ENCODE measurements at regions not wholly inside any gene's neighbourhood (a gene's known extent, or its start where the extent isn't known, plus 50 kb on each side); places are given as distances from the start of the nearest gene placed in this dataset.
A peak's percentile ranks its signal among the peaks of the same experiment; 100 is the strongest.

GRCh38 chr6:169082817-169083507 lies 170.7 kb downstream of the THBS2 start:
- DNase-seq (ENCODE audit: low read depth, low spot score): no peak

GRCh38 chr6:169082093-169082492 lies 171.6 kb downstream of the THBS2 start:
- DNase-seq (ENCODE audit: low read depth, low spot score): no peak

DNA sequence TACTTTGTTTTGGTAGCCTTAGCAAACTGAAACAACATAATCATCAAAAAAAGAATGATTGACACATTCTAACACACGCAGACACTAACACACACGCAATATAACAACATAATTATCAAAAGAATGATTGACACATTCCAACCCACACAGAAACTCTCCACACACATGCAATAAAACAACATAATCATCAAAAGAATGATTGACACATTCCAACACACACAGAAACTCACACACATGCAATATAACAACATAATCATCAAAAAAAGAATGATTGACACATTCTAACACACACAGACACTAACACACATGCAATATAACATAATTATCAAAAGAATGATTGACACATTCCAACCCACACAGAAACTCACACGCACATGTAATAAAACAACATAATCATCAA lies 172.4 kb downstream of the THBS2 start:
- no peak for DNase-seq (ENCODE audit: low read depth, low spot score)

GRCh38 chr6:169079650-169080049 lies 174.0 kb downstream of the THBS2 start:
- DNase-seq (ENCODE audit: low read depth, low spot score): peak; percentile 32

GRCh38 chr6:169078399-169079145 lies 175.1 kb downstream of the THBS2 start:
- no peak for DNase-seq (ENCODE audit: low read depth, low spot score)

DNA sequence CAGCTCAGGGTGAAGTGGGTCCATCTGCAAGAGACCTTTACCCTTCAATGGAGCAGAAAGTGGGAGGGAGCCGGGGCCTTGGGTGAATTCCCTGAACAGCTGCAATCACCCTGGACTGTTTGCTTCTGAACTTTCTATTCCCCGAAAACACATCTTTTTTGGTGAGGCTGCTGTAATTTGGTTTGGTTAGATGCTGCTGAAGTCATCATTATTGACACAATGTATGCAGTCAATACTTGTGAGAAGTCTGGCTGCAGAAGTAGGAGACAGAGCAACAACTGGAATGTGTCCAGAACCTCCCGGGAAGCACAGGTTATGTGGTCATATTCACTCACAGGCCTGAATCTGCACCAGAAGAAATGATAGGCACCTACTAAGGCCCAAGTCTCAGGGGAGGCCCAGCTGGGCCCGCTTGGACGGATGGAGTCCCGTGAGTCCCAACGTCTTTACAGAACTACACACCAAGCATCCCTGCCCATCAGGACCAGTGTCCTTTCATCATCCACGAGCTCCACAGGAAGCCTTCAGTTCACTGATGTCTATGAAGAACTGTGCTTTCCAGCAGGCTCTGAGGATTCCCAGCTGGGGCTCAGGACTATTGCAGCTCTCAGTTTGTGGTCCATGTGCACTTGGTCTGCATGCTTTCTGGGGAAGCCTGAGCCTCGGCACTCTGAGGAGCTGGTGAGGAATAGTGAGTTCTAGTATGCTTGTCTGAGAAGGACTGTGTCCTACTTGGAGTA lies 177.6 kb downstream of the THBS2 start:
- DNase-seq (ENCODE audit: low read depth, low spot score): no peak

- DNase-seq (ENCODE audit: low read depth, low spot score): peak; percentile 74
These were observed 178.3 kb downstream of the THBS2 start for GRCh38 chr6:169075211-169075914.

DNA sequence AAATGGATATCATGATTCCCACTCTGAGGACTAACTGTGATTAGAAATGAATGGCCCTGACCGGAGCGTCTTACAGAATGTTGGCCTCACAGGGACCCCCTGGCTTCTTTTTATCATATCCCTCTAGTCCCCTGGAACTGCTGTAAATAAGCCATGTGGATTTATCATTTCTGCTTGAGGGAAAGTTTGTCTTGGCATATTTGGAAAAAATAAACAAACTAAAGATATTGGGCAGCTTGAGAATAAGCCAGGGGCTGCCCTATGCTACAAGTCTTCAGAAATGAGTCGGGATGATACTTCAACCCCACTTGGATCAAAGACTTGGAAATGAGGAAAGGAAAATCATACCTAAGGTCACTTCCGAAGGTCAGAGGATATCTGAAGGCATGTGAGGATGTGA lies 179.1 kb downstream of the THBS2 start:
- DNase-seq (ENCODE audit: low read depth, low spot score): peak; percentile 48

DNA sequence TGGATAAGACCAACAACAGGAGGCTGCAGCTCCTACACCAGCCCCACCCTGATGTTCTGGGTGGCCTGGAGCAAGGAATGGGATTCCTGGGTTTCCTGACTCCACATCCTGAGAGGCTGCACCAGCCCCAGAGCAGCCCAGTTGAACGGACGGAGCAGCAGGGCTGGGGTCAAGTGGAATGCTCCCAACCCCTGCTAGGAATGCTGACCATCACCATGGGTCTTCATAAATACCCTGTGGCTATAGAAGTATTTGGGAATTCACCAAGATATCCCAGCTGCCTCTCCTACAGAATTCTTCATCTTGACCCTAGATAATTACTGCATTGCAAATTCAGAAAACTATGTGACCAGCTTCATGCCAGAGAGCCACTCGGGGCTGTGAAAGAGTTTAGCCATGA lies 180.3 kb downstream of the THBS2 start:
- DNase-seq (ENCODE audit: low read depth, low spot score): no peak

DNA sequence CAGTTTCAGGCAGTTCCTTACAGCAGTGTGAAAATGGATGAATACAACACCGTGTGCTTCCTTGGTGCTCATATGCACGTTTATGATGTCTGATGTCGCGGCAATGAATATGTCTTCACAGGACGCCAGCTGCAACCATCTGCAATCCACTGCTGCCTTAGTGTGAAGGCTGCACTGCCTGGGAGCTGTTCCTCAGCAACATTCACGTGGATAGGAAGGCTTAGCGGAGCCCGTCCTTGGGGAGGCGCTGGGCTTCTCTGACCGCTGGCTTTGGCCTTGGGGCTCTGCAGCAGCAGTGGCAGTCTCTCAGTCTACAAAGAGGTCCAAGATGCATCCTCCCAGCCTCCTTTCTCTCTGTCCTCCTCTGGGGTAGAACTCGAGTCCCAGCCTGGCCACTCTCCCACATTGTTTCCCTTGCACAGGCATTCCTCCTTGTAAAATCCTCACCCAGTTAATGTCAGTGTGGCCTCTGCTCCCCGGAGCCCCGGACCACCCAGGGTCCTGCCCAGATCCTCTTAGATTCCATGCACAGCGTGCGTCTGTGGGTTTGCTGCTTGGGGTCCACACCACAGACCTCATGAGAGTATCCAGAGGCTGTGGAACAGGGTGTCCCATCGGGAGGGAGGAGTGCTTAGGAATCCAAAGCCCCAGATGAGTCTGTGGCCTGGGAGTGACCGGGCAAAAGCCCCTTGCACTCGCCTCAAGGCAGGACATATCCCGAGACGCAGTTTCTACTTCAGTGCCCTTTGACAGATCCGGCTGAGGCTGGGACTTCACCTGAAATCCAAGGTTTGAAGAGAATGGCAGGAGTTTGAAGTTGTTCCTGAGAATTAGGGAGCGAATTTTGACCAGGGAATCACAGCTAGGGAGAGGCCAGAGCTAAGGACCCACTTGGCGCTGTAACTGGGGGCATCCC lies 181.3 kb downstream of the THBS2 start:
- no peak for DNase-seq (ENCODE audit: low read depth, low spot score)

DNA sequence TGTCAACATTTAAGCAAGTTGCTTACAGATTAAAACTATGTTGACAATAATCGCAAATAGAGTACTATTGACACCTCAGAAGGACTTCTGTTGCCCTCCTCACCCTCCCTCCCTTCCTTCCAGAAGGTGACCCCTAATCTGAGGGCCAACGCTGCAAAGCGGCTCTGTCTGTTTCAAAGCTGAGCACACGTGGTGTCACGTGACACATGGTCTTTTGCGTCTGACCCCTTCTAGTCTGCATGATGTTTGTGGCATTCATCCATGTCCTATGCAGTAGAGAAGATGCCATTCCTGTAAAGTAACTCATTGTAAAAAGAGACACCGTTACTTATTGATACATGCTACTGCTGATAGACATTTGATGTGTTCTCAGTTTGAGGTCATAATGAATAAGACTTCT lies 182.3 kb downstream of the THBS2 start:
- DNase-seq (ENCODE audit: low read depth, low spot score): no peak

GRCh38 chr6:169070506-169071176 lies 183.0 kb downstream of the THBS2 start:
- DNase-seq (ENCODE audit: low read depth, low spot score): peak; percentile 90

DNA sequence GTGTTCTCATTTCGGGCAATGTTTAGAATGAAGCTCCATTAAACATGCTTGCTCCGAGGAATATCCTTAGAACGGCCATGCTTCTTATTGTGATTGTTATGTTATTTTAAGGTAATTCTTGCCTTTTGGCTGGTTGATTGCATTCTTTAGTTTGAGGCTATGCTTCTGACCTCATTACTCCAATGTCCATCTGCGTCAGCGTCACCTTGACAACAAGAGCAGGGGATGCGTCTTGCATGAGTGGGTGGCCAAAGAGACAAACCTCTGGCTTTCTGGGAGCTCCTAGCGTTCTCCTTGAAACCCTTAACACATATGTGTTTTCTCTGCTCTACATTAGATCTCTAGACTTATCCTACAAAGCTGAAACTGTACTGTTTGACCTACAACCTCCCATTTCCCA lies 184.3 kb downstream of the THBS2 start:
- DNase-seq (ENCODE audit: low read depth, low spot score): no peak

GRCh38 chr6:169064194-169064593 lies 189.5 kb downstream of the THBS2 start:
- no peak for DNase-seq (ENCODE audit: low read depth, low spot score)

DNA sequence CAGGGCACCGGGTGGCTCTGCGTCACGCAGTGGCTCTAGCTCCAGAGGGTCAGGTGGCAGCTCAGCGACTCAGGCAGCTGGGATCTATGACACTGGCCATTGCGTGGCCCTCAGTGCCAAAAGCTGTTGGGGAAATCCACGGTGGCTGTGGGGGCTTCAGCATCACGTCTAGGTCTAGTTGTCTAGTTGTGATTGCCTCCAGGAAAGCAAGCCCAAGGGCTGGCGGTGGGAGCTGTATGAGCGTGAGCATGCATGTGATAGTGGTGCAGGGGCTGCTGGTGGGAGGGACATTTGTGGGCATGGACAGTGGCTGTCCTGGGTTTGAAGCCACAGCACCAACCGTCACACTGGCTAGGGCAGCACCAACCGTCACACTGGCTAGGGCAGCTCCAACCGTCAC lies 191.4 kb downstream of the THBS2 start:
- DNase-seq (ENCODE audit: low read depth, low spot score): no peak

- no peak for DNase-seq (ENCODE audit: low read depth, low spot score)
These were observed 195.0 kb downstream of the THBS2 start for GRCh38 chr6:169058634-169059033.

DNA sequence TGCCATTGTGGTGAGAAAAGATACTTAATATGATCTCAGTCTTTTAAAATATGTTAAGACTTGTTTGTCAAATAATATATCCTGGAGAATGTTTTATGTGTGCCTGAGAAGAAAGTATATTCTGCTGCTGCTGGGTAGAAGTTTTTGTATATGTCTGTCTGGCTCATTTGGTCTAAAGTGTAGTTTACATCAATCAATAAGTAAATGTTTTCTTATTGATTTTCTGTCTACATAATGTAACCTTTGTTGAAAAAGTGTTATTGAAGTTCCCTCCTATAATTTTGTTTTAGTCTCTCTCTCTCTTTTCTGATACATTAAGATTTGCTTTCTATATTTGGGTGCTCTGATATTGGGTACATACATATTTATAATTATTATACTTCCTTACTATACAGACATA lies 201.2 kb downstream of the THBS2 start:
- DNase-seq (ENCODE audit: low read depth, low spot score): no peak

DNA sequence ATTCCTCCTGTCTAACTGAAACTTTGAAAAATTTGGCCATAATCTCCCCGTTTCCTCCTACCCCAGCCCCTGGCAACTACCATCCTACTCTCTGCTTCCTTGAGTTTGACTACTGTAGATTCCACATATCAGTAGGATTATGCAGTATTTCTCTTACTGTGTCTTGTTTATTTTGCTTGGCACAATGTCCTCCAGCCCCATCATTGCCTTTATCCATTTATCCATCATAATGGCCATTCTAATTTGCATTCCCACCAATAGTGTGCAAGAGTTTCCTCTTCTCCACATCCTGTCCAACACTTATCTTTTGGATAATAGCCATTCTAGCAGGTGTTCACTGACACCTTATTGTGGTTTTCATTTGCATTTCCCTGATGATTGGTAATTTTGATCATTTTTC lies 202.3 kb downstream of the THBS2 start:
- no peak for DNase-seq (ENCODE audit: low read depth, low spot score)

GRCh38 chr6:169048865-169049205 lies 204.8 kb downstream of the THBS2 start:
- DNase-seq (ENCODE audit: low read depth, low spot score): no peak

DNA sequence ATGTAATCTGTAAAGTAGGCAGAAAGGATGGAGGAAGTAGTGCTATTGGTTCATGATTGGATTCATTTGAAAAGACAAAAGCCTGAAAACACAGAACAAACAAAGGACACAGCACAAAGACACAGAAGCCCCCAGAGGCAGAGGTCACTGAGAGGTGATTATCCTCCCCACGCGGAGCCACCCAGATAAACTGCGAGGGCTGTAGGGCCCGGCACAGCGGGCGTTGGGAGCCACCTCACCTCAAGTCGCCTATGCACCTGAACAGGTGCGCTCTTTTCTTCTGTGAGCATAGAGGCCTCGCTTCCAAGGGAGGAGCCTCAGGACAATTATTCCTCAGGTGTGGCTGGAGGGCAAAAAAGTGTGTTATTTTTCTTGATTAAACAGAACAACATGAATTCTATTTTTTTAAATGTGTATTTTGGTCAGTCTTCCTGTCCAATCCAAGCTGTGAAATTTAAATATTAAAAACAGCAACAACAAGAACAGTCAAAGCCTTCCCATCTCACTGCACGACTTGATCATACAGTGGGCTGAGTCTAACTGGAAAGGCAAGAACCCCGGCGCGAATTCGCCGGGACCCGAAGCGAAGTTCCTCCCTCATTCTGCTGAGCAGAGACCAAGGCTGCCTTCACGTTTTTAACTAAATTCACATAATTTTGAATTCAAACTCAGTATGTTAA lies 205.3 kb downstream of the THBS2 start:
- DNase-seq (ENCODE audit: low read depth, low spot score): no peak
